GM23338 (cell line): ENCODE measurements at regions not wholly inside any gene's neighbourhood (a gene's known extent, or its start where the extent isn't known, plus 50 kb on each side); places are given as distances from the start of the nearest gene placed in this dataset.

Experiments used
- ATAC-seq: fragments of 200-7000 bp; cut with Tn5 transposase; 3 replicates; pipeline ENCODE4 v1.9.1; 2020
- DNase-seq: peaks from one replicate; pipeline ENCODE4 v3.0.0-alpha.2; 2015; ENCODE audit warnings: low spot score
- H2AFZ ChIP-seq: fragments of 200-600 bp; sonication (generic); 2 replicates; pipeline ENCODE4 v1.8.0; 2016; ENCODE audit warnings: antibody characterized with exemption, mild to moderate bottlenecking, moderate library complexity
- H3F3A ChIP-seq: fragments of 200-600 bp; sonication (generic); replicated peaks from 2 replicates; pipeline ENCODE4 v1.8.0; 2017; ENCODE audit warnings: antibody characterized with exemption, mixed run types, low read depth
- H3K27ac ChIP-seq: fragments of 200-600 bp; sonication (generic); 2 replicates; pipeline ENCODE4 v1.6.1; 2016; ENCODE audit warnings: low read depth
- H3K27me3 ChIP-seq: fragments of 200-600 bp; sonication (generic); 2 replicates; pipeline ENCODE4 v1.8.0; 2016; ENCODE audit warnings: mild to moderate bottlenecking, mixed run types, moderate library complexity; ENCODE audit not compliant: insufficient read depth
- H3K36me3 ChIP-seq: fragments of 200-600 bp; sonication (generic); 2 replicates; pipeline ENCODE4 v1.8.0; 2016; ENCODE audit warnings: mild to moderate bottlenecking; ENCODE audit not compliant: insufficient read depth
- H3K4me1 ChIP-seq: fragments of 200-600 bp; sonication (generic); 2 replicates; pipeline ENCODE4 v1.8.0; 2016; ENCODE audit warnings: mild to moderate bottlenecking, moderate library complexity; ENCODE audit not compliant: insufficient read depth
- H3K4me2 ChIP-seq: fragments of 200-600 bp; sonication (generic); 2 replicates; pipeline ENCODE4 v1.7.1; 2017; ENCODE audit warnings: mixed run types
- H3K4me3 ChIP-seq: fragments of 200-600 bp; sonication (generic); 2 replicates; pipeline ENCODE4 v1.6.1; 2016; ENCODE audit warnings: mixed run types
- H3K79me2 ChIP-seq: fragments of 200-600 bp; sonication (generic); replicated peaks from 2 replicates; pipeline ENCODE4 v1.8.0; 2017; ENCODE audit warnings: mild to moderate bottlenecking; ENCODE audit not compliant: insufficient read depth
- H3K9me2 ChIP-seq: fragments of 200-600 bp; sonication (generic); 2 replicates; pipeline ENCODE4 v1.8.0; 2017; ENCODE audit not compliant: insufficient read depth
- H4K20me1 ChIP-seq: fragments of 200-600 bp; sonication (generic); replicated peaks from 2 replicates; pipeline ENCODE4 v1.8.0; 2017; ENCODE audit warnings: mild to moderate bottlenecking; ENCODE audit not compliant: insufficient read depth
- H3K27ac Mint-ChIP-seq: 2 replicates; pipeline ENCODE4 v1.8.0; 2020; ENCODE audit warnings: inconsistent platforms, mild to moderate bottlenecking, moderate library complexity, mixed read lengths
- H3K27me3 Mint-ChIP-seq: 3 replicates; pipeline ENCODE4 v1.8.0; 2022; ENCODE audit warnings: low read depth, mild to moderate bottlenecking, moderate library complexity, mixed read lengths, inconsistent platforms; ENCODE audit not compliant: insufficient read depth, poor library complexity
- H3K36me3 Mint-ChIP-seq: 3 replicates; pipeline ENCODE4 v1.8.0; 2021; ENCODE audit warnings: low read depth, mild to moderate bottlenecking, inconsistent platforms, moderate library complexity, mixed read lengths
- H3K4me1 Mint-ChIP-seq: 3 replicates; pipeline ENCODE4 v1.8.0; 2020; ENCODE audit warnings: mild to moderate bottlenecking, inconsistent platforms, mixed read lengths
- H3K4me3 Mint-ChIP-seq: 3 replicates; pipeline ENCODE4 v1.8.0; 2021; ENCODE audit warnings: moderate library complexity, mild to moderate bottlenecking, inconsistent platforms, mixed read lengths
- H3K9me3 Mint-ChIP-seq: 3 replicates; pipeline ENCODE4 v1.8.0; 2020; ENCODE audit warnings: moderate library complexity, mild to moderate bottlenecking, inconsistent platforms, mixed read lengths
- CREB1 ChIP-seq: fragments of 250-450 bp; sonication (Bioruptor Pico); IDR thresholded peaks from 2 replicates; pipeline ENCODE4 v1.5.0; 2020; ENCODE audit warnings: low read depth, mild to moderate bottlenecking, moderate library complexity
- CTCF ChIP-seq, 2 experiments: fragments of 200-600 bp in 1 of 2; sonication (generic) in 1 of 2; conservative IDR thresholded peaks; 2 replicates each; pipeline versions ENCODE4 v1.5.1 to v1.6.1; 2016 to 2017; ENCODE audit warnings: antibody characterized with exemption in 2 of 2, low read depth in 2 of 2, mild to moderate bottlenecking in 2 of 2, moderate library complexity in 1 of 2
- ETS1 ChIP-seq: IDR thresholded peaks from 2 replicates; pipeline ENCODE4 v1.6.1; 2016; ENCODE audit warnings: antibody characterized with exemption
- EZH2 ChIP-seq: fragments of 200-600 bp; sonication (generic); IDR thresholded peaks from one replicate; pipeline ENCODE4 v1.8.0; 2017; ENCODE audit warnings: antibody characterized with exemption, mild to moderate bottlenecking, low read depth; ENCODE audit not compliant: unreplicated experiment
- EZH2phosphoT487 ChIP-seq: fragments of 200-600 bp; sonication (generic); IDR thresholded peaks from one replicate; pipeline ENCODE4 v1.8.1; 2018; ENCODE audit warnings: antibody characterized with exemption; ENCODE audit not compliant: unreplicated experiment
- JUNB ChIP-seq: IDR thresholded peaks from one replicate; pipeline ENCODE4 v1.6.1; 2016; ENCODE audit warnings: antibody characterized with exemption; ENCODE audit not compliant: unreplicated experiment
- NANOG ChIP-seq: IDR thresholded peaks from 2 replicates; pipeline ENCODE4 v1.6.1; 2016; ENCODE audit warnings: antibody characterized with exemption, borderline replicate concordance
- POLR2AphosphoS5 ChIP-seq: IDR thresholded peaks from 2 replicates; pipeline ENCODE4 v1.6.1; 2016; ENCODE audit warnings: antibody characterized with exemption, low read depth
- REST ChIP-seq: IDR thresholded peaks from one replicate; pipeline ENCODE4 v1.6.1; 2018; ENCODE audit warnings: antibody characterized with exemption; ENCODE audit not compliant: unreplicated experiment
- STAT1 ChIP-seq: IDR thresholded peaks from one replicate; pipeline ENCODE4 v1.6.1; 2016; ENCODE audit warnings: antibody characterized with exemption; ENCODE audit not compliant: unreplicated experiment
- ZNF114 ChIP-seq: fragments of 250-450 bp; sonication (Bioruptor Pico); IDR thresholded peaks from 2 replicates; pipeline ENCODE4 v1.5.0; 2020; ENCODE audit warnings: mild to moderate bottlenecking, moderate library complexity
- ZNF331 ChIP-seq: fragments of 250-450 bp; sonication (Bioruptor Pico); IDR thresholded peaks from 2 replicates; pipeline ENCODE4 v1.5.0; 2020; ENCODE audit warnings: low read depth, mild to moderate bottlenecking, moderate library complexity
- TF ChIP-seq, protein P1 (sequence below): fragments of 250-450 bp; sonication (Bioruptor Pico); IDR thresholded peaks from 2 replicates; pipeline ENCODE4 v1.5.0; 2020; ENCODE audit warnings: mild to moderate bottlenecking, moderate library complexity

- Histone ChIP-seq H3K4me3 (no peak overlapping the region), H3K9me2 (no peaks in the 10 kb centered on the region), H3K27me3 (no peaks in the 10 kb centered on the region), H3K4me1 (peaks cover 3% of the 10 kb centered on the region; the same call in 1 of the 2 replicates), H2AFZ (peak overlapping the region; percentile 14; the same call in 1 of the 2 replicates), H3K27ac (no peak overlapping the region), H3F3A (no peaks in the 10 kb centered on the region), H3K4me2 (no peak overlapping the region), H3K36me3 (no peaks in the 10 kb centered on the region), H3K79me2 (no peaks in the 10 kb centered on the region), H4K20me1 (no peaks in the 10 kb centered on the region)
- DNase-seq (no peak), ATAC-seq (no peak)
- Mint-ChIP-seq H3K4me1 (peaks cover 10% of the 10 kb centered on the region), H3K9me3 (no peaks in the 10 kb centered on the region), H3K27me3 (peaks cover 1% of the 10 kb centered on the region), H3K4me3 (no peak overlapping the region), H3K27ac (no peak overlapping the region), H3K36me3 (no peaks in the 10 kb centered on the region)
- TF ChIP-seq CREB1: no peak
- no peak for TF ChIP-seq POLR2AphosphoS5
- TF ChIP-seq CTCF (conservative IDR thresholded peaks at IDR 0.05; ENCODE audit: low read depth in 2 of 2): no peak
- TF ChIP-seq EZH2: no peak
- no peak for TF ChIP-seq STAT1
- no peak for TF ChIP-seq ETS1
- TF ChIP-seq ZNF331 (CRISPR knock-in tag): no peak
- TF ChIP-seq REST: no peak
- TF ChIP-seq NANOG: no peak
- TF ChIP-seq EZH2phosphoT487: no peak
- TF ChIP-seq JUNB: no peak
- TF ChIP-seq, protein P1, sequence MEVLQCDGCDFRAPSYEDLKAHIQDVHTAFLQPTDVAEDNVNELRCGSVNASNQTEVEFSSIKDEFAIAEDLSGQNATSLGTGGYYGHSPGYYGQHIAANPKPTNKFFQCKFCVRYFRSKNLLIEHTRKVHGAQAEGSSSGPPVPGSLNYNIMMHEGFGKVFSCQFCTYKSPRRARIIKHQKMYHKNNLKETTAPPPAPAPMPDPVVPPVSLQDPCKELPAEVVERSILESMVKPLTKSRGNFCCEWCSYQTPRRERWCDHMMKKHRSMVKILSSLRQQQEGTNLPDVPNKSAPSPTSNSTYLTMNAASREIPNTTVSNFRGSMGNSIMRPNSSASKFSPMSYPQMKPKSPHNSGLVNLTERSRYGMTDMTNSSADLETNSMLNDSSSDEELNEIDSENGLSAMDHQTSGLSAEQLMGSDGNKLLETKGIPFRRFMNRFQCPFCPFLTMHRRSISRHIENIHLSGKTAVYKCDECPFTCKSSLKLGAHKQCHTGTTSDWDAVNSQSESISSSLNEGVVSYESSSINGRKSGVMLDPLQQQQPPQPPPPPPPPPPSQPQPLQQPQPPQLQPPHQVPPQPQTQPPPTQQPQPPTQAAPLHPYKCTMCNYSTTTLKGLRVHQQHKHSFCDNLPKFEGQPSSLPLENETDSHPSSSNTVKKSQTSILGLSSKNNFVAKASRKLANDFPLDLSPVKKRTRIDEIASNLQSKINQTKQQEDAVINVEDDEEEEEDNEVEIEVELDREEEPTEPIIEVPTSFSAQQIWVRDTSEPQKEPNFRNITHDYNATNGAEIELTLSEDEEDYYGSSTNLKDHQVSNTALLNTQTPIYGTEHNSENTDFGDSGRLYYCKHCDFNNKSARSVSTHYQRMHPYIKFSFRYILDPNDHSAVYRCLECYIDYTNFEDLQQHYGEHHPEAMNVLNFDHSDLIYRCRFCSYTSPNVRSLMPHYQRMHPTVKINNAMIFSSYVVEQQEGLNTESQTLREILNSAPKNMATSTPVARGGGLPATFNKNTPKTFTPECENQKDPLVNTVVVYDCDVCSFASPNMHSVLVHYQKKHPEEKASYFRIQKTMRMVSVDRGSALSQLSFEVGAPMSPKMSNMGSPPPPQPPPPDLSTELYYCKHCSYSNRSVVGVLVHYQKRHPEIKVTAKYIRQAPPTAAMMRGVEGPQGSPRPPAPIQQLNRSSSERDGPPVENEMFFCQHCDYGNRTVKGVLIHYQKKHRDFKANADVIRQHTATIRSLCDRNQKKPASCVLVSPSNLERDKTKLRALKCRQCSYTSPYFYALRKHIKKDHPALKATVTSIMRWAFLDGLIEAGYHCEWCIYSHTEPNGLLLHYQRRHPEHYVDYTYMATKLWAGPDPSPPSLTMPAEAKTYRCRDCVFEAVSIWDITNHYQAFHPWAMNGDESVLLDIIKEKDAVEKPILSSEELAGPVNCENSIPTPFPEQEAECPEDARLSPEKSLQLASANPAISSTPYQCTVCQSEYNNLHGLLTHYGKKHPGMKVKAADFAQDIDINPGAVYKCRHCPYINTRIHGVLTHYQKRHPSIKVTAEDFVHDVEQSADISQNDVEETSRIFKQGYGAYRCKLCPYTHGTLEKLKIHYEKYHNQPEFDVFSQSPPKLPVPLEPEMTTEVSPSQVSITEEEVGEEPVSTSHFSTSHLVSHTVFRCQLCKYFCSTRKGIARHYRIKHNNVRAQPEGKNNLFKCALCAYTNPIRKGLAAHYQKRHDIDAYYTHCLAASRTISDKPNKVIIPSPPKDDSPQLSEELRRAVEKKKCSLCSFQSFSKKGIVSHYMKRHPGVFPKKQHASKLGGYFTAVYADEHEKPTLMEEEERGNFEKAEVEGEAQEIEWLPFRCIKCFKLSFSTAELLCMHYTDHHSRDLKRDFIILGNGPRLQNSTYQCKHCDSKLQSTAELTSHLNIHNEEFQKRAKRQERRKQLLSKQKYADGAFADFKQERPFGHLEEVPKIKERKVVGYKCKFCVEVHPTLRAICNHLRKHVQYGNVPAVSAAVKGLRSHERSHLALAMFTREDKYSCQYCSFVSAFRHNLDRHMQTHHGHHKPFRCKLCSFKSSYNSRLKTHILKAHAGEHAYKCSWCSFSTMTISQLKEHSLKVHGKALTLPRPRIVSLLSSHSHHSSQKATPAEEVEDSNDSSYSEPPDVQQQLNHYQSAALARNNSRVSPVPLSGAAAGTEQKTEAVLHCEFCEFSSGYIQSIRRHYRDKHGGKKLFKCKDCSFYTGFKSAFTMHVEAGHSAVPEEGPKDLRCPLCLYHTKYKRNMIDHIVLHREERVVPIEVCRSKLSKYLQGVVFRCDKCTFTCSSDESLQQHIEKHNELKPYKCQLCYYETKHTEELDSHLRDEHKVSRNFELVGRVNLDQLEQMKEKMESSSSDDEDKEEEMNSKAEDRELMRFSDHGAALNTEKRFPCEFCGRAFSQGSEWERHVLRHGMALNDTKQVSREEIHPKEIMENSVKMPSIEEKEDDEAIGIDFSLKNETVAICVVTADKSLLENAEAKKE (CRISPR knock-in tag): no peak
- no peak for TF ChIP-seq ZNF114
Observed at GRCh38 chrX:110519501-110519900, 160.9 kb downstream of the RTL9 start.
